ENCODE measurements at regions not wholly inside any gene's neighbourhood (a gene's known extent, or its start where the extent isn't known, plus 50 kb on each side); places are given as distances from the start of the nearest gene placed in this dataset.

- Histone ChIP-seq H3K36me3 (ENCODE audit: insufficient read depth, low read length) (no peaks in the 10 kb centered on the region), H3K4me1 (ENCODE audit: low read length) (no peaks in the 10 kb centered on the region), H3K9me3 (ENCODE audit: low read length) (peaks cover 78% of the 10 kb centered on the region), H2AFZ (ENCODE audit: low read length) (no peak overlapping the region), H3K4me2 (ENCODE audit: low read depth, low read length, poor library complexity, severe bottlenecking) (no peak overlapping the region), H3K9ac (ENCODE audit: low read length) (no peak overlapping the region), H3K79me2 (ENCODE audit: low read length) (no peaks in the 10 kb centered on the region), H3K27me3 (ENCODE audit: low read length) (no peaks in the 10 kb centered on the region), H3K9me2 (replicated peaks; ENCODE audit: insufficient read depth, low read length) (no peaks in the 10 kb centered on the region), H3K27ac (ENCODE audit: low read length) (no peak overlapping the region), H4K20me1 (ENCODE audit: insufficient read depth, low read depth, low read length) (no peaks in the 10 kb centered on the region), H3K4me3 (ENCODE audit: low read length) (no peak overlapping the region)
- DNase-seq = no peak
Observed at GRCh38 chr11:98674390-98674789, 346.4 kb upstream of the CNTN5 start.

- Histone ChIP-seq H3K9ac (ENCODE audit: low read length) (no peak overlapping the region), H3K9me3 (ENCODE audit: low read length) (peaks cover 83% of the 10 kb centered on the region), H3K36me3 (ENCODE audit: insufficient read depth, low read length) (no peaks in the 10 kb centered on the region), H3K79me2 (ENCODE audit: low read length) (no peaks in the 10 kb centered on the region), H3K27me3 (ENCODE audit: low read length) (no peaks in the 10 kb centered on the region), H3K4me1 (ENCODE audit: low read length) (no peaks in the 10 kb centered on the region), H3K9me2 (replicated peaks; ENCODE audit: insufficient read depth, low read length) (no peaks in the 10 kb centered on the region), H4K20me1 (ENCODE audit: insufficient read depth, low read depth, low read length) (no peaks in the 10 kb centered on the region), H2AFZ (ENCODE audit: low read length) (no peak overlapping the region), H3K4me2 (ENCODE audit: low read depth, low read length, poor library complexity, severe bottlenecking) (no peak overlapping the region), H3K27ac (ENCODE audit: low read length) (no peak overlapping the region), H3K4me3 (ENCODE audit: low read length) (no peak overlapping the region)
- DNase-seq = no peak
Observed at GRCh38 chr11:98679673-98680072, 341.1 kb upstream of the CNTN5 start.

- Histone ChIP-seq H3K79me2 (ENCODE audit: low read length) (no peaks in the 10 kb centered on the region), H3K36me3 (ENCODE audit: insufficient read depth, low read length) (no peaks in the 10 kb centered on the region), H2AFZ (ENCODE audit: low read length) (no peak overlapping the region), H3K9me2 (replicated peaks; ENCODE audit: insufficient read depth, low read length) (no peaks in the 10 kb centered on the region), H4K20me1 (ENCODE audit: insufficient read depth, low read depth, low read length) (no peaks in the 10 kb centered on the region), H3K4me1 (ENCODE audit: low read length) (no peaks in the 10 kb centered on the region), H3K4me3 (ENCODE audit: low read length) (no peak overlapping the region), H3K4me2 (ENCODE audit: low read depth, low read length, poor library complexity, severe bottlenecking) (no peak overlapping the region), H3K9me3 (ENCODE audit: low read length) (peaks cover 54% of the 10 kb centered on the region), H3K9ac (ENCODE audit: low read length) (no peak overlapping the region), H3K27ac (ENCODE audit: low read length) (no peak overlapping the region), H3K27me3 (ENCODE audit: low read length) (no peaks in the 10 kb centered on the region)
- DNase-seq = no peak
Observed at GRCh38 chr11:98701541-98701940, 319.2 kb upstream of the CNTN5 start.

GRCh38 chr11:98703779-98704556 is 316.8 kb upstream of the CNTN5 start:
- no peak for DNase-seq
- Histone ChIP-seq H3K27me3 (ENCODE audit: low read length) (no peaks in the 10 kb centered on the region), H3K9me2 (replicated peaks; ENCODE audit: insufficient read depth, low read length) (no peaks in the 10 kb centered on the region), H3K79me2 (ENCODE audit: low read length) (no peaks in the 10 kb centered on the region), H3K36me3 (ENCODE audit: insufficient read depth, low read length) (no peaks in the 10 kb centered on the region), H3K9ac (ENCODE audit: low read length) (no peak overlapping the region), H3K27ac (ENCODE audit: low read length) (no peak overlapping the region), H3K4me3 (ENCODE audit: low read length) (no peak overlapping the region), H2AFZ (ENCODE audit: low read length) (peak overlapping the region; percentile 1; the same call in 1 of the 2 replicates), H3K9me3 (ENCODE audit: low read length) (peaks cover 49% of the 10 kb centered on the region), H3K4me2 (ENCODE audit: low read depth, low read length, poor library complexity, severe bottlenecking) (no peak overlapping the region), H3K4me1 (ENCODE audit: low read length) (no peaks in the 10 kb centered on the region), H4K20me1 (ENCODE audit: insufficient read depth, low read depth, low read length) (no peaks in the 10 kb centered on the region)

GRCh38 chr11:98710026-98710425 is 310.7 kb upstream of the CNTN5 start:
- no peaks in the 10 kb centered on the region for H3K9me2 ChIP-seq (replicated peaks; ENCODE audit: insufficient read depth, low read length)
- H2AFZ ChIP-seq (ENCODE audit: low read length) = no peak overlapping the region
- H3K9me3 ChIP-seq (ENCODE audit: low read length) = peaks cover 55% of the 10 kb centered on the region
- H3K4me3 ChIP-seq (ENCODE audit: low read length) = no peak overlapping the region
- no peaks in the 10 kb centered on the region for H3K79me2 ChIP-seq (ENCODE audit: low read length)
- H3K9ac ChIP-seq (ENCODE audit: low read length) = no peak overlapping the region
- no peaks in the 10 kb centered on the region for H3K27me3 ChIP-seq (ENCODE audit: low read length)
- DNase-seq = no peak
- H4K20me1 ChIP-seq (ENCODE audit: insufficient read depth, low read depth, low read length) = no peaks in the 10 kb centered on the region
- no peak overlapping the region for H3K27ac ChIP-seq (ENCODE audit: low read length)
- no peaks in the 10 kb centered on the region for H3K4me1 ChIP-seq (ENCODE audit: low read length)
- H3K36me3 ChIP-seq (ENCODE audit: insufficient read depth, low read length) = no peaks in the 10 kb centered on the region
- H3K4me2 ChIP-seq (ENCODE audit: low read depth, low read length, poor library complexity, severe bottlenecking) = no peak overlapping the region

- H3K4me1 ChIP-seq (ENCODE audit: low read length) = no peaks in the 10 kb centered on the region
- no peak overlapping the region for H3K4me2 ChIP-seq (ENCODE audit: low read depth, low read length, poor library complexity, severe bottlenecking)
- DNase-seq = no peak
- H3K27ac ChIP-seq (ENCODE audit: low read length) = no peak overlapping the region
- H3K9me2 ChIP-seq (replicated peaks; ENCODE audit: insufficient read depth, low read length) = no peaks in the 10 kb centered on the region
- no peaks in the 10 kb centered on the region for H4K20me1 ChIP-seq (ENCODE audit: insufficient read depth, low read depth, low read length)
- H3K79me2 ChIP-seq (ENCODE audit: low read length) = no peaks in the 10 kb centered on the region
- no peaks in the 10 kb centered on the region for H3K36me3 ChIP-seq (ENCODE audit: insufficient read depth, low read length)
- H3K27me3 ChIP-seq (ENCODE audit: low read length) = no peaks in the 10 kb centered on the region
- no peak overlapping the region for H3K4me3 ChIP-seq (ENCODE audit: low read length)
- no peak overlapping the region for H2AFZ ChIP-seq (ENCODE audit: low read length)
- H3K9ac ChIP-seq (ENCODE audit: low read length) = no peak overlapping the region
- peaks cover 55% of the 10 kb centered on the region for H3K9me3 ChIP-seq (ENCODE audit: low read length)
Observed at GRCh38 chr11:98710986-98711385, 309.8 kb upstream of the CNTN5 start.

- Histone ChIP-seq H3K36me3 (ENCODE audit: insufficient read depth, low read length) (no peaks in the 10 kb centered on the region), H2AFZ (ENCODE audit: low read length) (no peak overlapping the region), H3K4me1 (ENCODE audit: low read length) (no peaks in the 10 kb centered on the region), H3K9me3 (ENCODE audit: low read length) (peaks cover 53% of the 10 kb centered on the region), H3K4me3 (ENCODE audit: low read length) (no peak overlapping the region), H3K9ac (ENCODE audit: low read length) (no peak overlapping the region), H3K4me2 (ENCODE audit: low read depth, low read length, poor library complexity, severe bottlenecking) (no peak overlapping the region), H3K27me3 (ENCODE audit: low read length) (no peaks in the 10 kb centered on the region), H3K79me2 (ENCODE audit: low read length) (no peaks in the 10 kb centered on the region), H3K9me2 (replicated peaks; ENCODE audit: insufficient read depth, low read length) (no peaks in the 10 kb centered on the region), H4K20me1 (ENCODE audit: insufficient read depth, low read depth, low read length) (no peaks in the 10 kb centered on the region), H3K27ac (ENCODE audit: low read length) (no peak overlapping the region)
- DNase-seq = no peak
Observed at GRCh38 chr11:98720951-98721350, 299.8 kb upstream of the CNTN5 start.

GRCh38 chr11:98725471-98725870 is 295.3 kb upstream of the CNTN5 start:
- H3K36me3 ChIP-seq (ENCODE audit: insufficient read depth, low read length) = no peaks in the 10 kb centered on the region
- H4K20me1 ChIP-seq (ENCODE audit: insufficient read depth, low read depth, low read length) = no peaks in the 10 kb centered on the region
- H3K4me3 ChIP-seq (ENCODE audit: low read length) = no peak overlapping the region
- no peaks in the 10 kb centered on the region for H3K4me1 ChIP-seq (ENCODE audit: low read length)
- no peak overlapping the region for H2AFZ ChIP-seq (ENCODE audit: low read length)
- no peaks in the 10 kb centered on the region for H3K9me2 ChIP-seq (replicated peaks; ENCODE audit: insufficient read depth, low read length)
- DNase-seq = no peak
- no peak overlapping the region for H3K4me2 ChIP-seq (ENCODE audit: low read depth, low read length, poor library complexity, severe bottlenecking)
- H3K27me3 ChIP-seq (ENCODE audit: low read length) = no peaks in the 10 kb centered on the region
- H3K9me3 ChIP-seq (ENCODE audit: low read length) = peaks cover 60% of the 10 kb centered on the region
- no peak overlapping the region for H3K27ac ChIP-seq (ENCODE audit: low read length)
- no peak overlapping the region for H3K9ac ChIP-seq (ENCODE audit: low read length)
- H3K79me2 ChIP-seq (ENCODE audit: low read length) = no peaks in the 10 kb centered on the region
